ENCODE measurements at regions not wholly inside any gene's neighbourhood (a gene's known extent, or its start where the extent isn't known, plus 50 kb on each side); places are given as distances from the start of the nearest gene placed in this dataset.

GRCh38 chr9:81156381-81156780 lies 533.0 kb downstream of the TLE1 start:
- TF ChIP-seq CTCF (conservative IDR thresholded peaks at IDR 0.05), result no peak
- no peak for TF ChIP-seq ZFX (IDR thresholded peaks at IDR 0.05)

All from C4-2B (cell line).